ENCODE measurements at regions not wholly inside any gene's neighbourhood (a gene's known extent, or its start where the extent isn't known, plus 50 kb on each side); places are given as distances from the start of the nearest gene placed in this dataset.

DNA sequence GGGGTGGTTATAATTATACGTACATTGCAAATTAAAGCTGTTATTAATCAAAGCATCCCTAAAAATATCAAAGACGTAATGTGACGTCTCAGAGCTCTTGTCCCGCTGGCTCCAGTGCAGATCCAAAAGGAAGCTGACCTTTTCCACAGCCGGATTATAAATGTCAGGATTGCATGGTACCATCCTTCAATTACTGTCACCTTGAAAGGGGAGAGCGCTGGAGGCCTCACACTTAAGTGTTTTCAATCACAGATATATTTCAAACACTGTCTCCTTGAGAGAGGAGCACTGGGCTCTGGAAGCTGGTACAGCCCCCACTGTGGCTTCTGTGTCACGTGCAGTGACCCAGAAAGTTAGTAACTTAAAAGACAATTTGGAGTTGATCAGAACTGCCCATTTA lies 94.2 kb downstream of the AIPL1 start:
- TF ChIP-seq, protein P1, sequence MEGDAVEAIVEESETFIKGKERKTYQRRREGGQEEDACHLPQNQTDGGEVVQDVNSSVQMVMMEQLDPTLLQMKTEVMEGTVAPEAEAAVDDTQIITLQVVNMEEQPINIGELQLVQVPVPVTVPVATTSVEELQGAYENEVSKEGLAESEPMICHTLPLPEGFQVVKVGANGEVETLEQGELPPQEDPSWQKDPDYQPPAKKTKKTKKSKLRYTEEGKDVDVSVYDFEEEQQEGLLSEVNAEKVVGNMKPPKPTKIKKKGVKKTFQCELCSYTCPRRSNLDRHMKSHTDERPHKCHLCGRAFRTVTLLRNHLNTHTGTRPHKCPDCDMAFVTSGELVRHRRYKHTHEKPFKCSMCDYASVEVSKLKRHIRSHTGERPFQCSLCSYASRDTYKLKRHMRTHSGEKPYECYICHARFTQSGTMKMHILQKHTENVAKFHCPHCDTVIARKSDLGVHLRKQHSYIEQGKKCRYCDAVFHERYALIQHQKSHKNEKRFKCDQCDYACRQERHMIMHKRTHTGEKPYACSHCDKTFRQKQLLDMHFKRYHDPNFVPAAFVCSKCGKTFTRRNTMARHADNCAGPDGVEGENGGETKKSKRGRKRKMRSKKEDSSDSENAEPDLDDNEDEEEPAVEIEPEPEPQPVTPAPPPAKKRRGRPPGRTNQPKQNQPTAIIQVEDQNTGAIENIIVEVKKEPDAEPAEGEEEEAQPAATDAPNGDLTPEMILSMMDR (conservative IDR thresholded peaks at IDR 0.05; ENCODE audit: low read depth, low read length): no peak
- TF ChIP-seq SMC3 (IDR thresholded peaks at IDR 0.05; ENCODE audit: low read depth, low read length): no peak
- no peak for TF ChIP-seq CEBPB (IDR thresholded peaks at IDR 0.05; ENCODE audit: low read depth, low read length)
- TF ChIP-seq MXI1 (IDR thresholded peaks at IDR 0.05; ENCODE audit: borderline replicate concordance, low read depth, low read length): no peak
- TF ChIP-seq POLR2A (IDR thresholded peaks at IDR 0.05; ENCODE audit: low read depth, low read length): no peak
- no peak for TF ChIP-seq RFX5 (IDR thresholded peaks at IDR 0.05; ENCODE audit: low read depth, low read length)

Data from IMR-90 (cell line).